CD4-positive, alpha-beta T cell (primary cell): ENCODE measurements at regions not wholly inside any gene's neighbourhood (a gene's known extent, or its start where the extent isn't known, plus 50 kb on each side); places are given as distances from the start of the nearest gene placed in this dataset.
A peak's percentile ranks its signal among the peaks of the same experiment; 100 is the strongest.

Experiments
- ATAC-seq: fragments of 200-7000 bp; cut with Tn5 transposase; one replicate; pipeline ENCODE4 v1.10.0; 2022; ENCODE audit warnings: mild to moderate bottlenecking; ENCODE audit not compliant: poor library complexity
- CTCF ChIA-PET: fragments of 350-600 bp; sonication (Branson Sonifier 250); formaldehyde crosslinking; loops from one replicate; lab custom pipeline; 2021; ENCODE audit warnings: antibody characterized with exemption, inconsistent platforms; lab: Charles Lee
- POLR2A ChIA-PET: fragments of 350-600 bp; sonication (Branson Sonifier 250); formaldehyde crosslinking; loops from one replicate; lab custom pipeline; 2021; ENCODE audit warnings: antibody characterized with exemption, inconsistent platforms; lab: Charles Lee
- DNase-seq, 14 experiments: peaks; one replicate each; pipeline ENCODE4 v3.0.0-alpha.2; 2013 to 2020; ENCODE audit warnings: mixed read lengths in 2 of 14
- H3K27ac ChIP-seq, 2 donors: one replicate each; pipeline versions ENCODE4 v1.5.1 to v1.7.0; 2013; ENCODE audit warnings: low read length in 2 of 2, low read depth in 1 of 2, mild to moderate bottlenecking in 1 of 2
- H3K27me3 ChIP-seq, 2 experiments: 1 replicate in 1 of 2; 2 replicates in 1 of 2; pipeline versions ENCODE4 v1.6.1 to v1.7.0; 2013; ENCODE audit warnings: low read length in 2 of 2, control low read depth in 1 of 2, mild to moderate bottlenecking in 1 of 2, moderate library complexity in 1 of 2; ENCODE audit not compliant: insufficient read depth in 2 of 2, control insufficient read depth in 1 of 2
- H3K36me3 ChIP-seq: one replicate; pipeline ENCODE4 v1.6.1; 2013; ENCODE audit warnings: low read length, control low read depth; ENCODE audit not compliant: insufficient read depth
- H3K4me1 ChIP-seq: one replicate; pipeline ENCODE4 v1.6.1; 2013; ENCODE audit warnings: low read length, control low read depth; ENCODE audit not compliant: insufficient read depth
- H3K4me3 ChIP-seq: one replicate; pipeline ENCODE4 v1.5.1; 2013; ENCODE audit warnings: mild to moderate bottlenecking, low read length, moderate library complexity
- H3K9me3 ChIP-seq, 2 experiments: 1 replicate in 1 of 2; 2 replicates in 1 of 2; pipeline versions ENCODE4 v1.6.1 to v1.7.0; 2013; ENCODE audit warnings: low read length in 2 of 2, mild to moderate bottlenecking in 2 of 2, control low read depth in 1 of 2, moderate library complexity in 1 of 2; ENCODE audit not compliant: control insufficient read depth in 1 of 2, insufficient read depth in 1 of 2
- H3K27ac Mint-ChIP-seq: one replicate; pipeline ENCODE4 v1.8.0; 2020; ENCODE audit warnings: mixed read lengths
- H3K27me3 Mint-ChIP-seq: one replicate; pipeline ENCODE4 v1.8.0; 2021; ENCODE audit warnings: mixed read lengths
- H3K36me3 Mint-ChIP-seq: one replicate; pipeline ENCODE4 v1.8.0; 2021; ENCODE audit warnings: low read depth, mixed read lengths
- H3K4me1 Mint-ChIP-seq: one replicate; pipeline ENCODE4 v1.8.0; 2021; ENCODE audit warnings: low read depth, mixed read lengths
- H3K4me3 Mint-ChIP-seq: one replicate; pipeline ENCODE4 v1.8.0; 2020; ENCODE audit warnings: mild to moderate bottlenecking, mixed read lengths
- H3K9me3 Mint-ChIP-seq: one replicate; pipeline ENCODE4 v1.8.0; 2020; ENCODE audit warnings: mixed read lengths
- intact Hi-C, 2 experiments: fragments of 100-400 bp; cut with DNase I in 1 of 2; cut with micrococcal nuclease in 1 of 2; formaldehyde crosslinking; loops; one replicate each; pipeline versions ENCODE4 v1.15.1 to v1.9.0; 2023 to 2025; cut with DNase I, micrococcal nuclease
- TF ChIP-seq, protein P1 (sequence below): fragments of 200-600 bp; IDR thresholded peaks from one replicate; pipeline ENCODE4 v1.8.0; 2022; ENCODE audit warnings: antibody characterized with exemption, mild to moderate bottlenecking

DNA sequence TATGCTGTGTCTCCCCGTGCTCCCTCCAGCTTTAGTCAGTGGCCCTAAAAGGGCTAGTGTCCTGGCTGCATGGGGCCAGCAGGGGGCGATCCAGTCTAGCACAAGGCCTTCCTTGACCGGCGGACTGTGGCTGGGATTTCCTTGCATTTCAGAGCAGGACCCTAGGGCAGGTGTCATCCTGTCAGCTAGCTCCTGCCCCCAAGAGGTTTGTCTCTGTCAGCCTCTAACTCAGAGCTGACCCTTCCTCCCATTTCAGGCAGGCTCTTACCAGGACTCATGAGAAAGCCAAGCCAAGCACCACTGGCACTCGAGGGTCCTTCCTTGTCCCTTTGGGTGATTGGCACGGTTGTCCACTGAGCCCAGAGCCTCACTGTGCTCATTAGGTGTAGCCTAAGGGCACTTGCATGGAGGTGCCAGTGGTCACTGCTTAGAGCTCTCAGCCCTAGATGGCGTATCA is 140.3 kb downstream of the RPIA start:
- intact Hi-C loops: no loop called here
- Mint-ChIP-seq H3K4me3 (no peak overlapping the region), H3K9me3 (no peaks in the 10 kb centered on the region), H3K4me1 (no peaks in the 10 kb centered on the region), H3K36me3 (no peaks in the 10 kb centered on the region), H3K27me3 (peaks cover 9% of the 10 kb centered on the region), H3K27ac (no peak overlapping the region)
- ChIA-PET POLR2A (no interaction called here), CTCF (no interaction called here)
- Histone ChIP-seq H3K4me1 (no peaks in the 10 kb centered on the region), H3K9me3 (no peaks in the 10 kb centered on the region), H3K4me3 (no peak overlapping the region), H3K27ac (no peak overlapping the region), H3K36me3 (no peaks in the 10 kb centered on the region), H3K27me3 (peaks cover 0 to 3% of the 10 kb centered on the region in 2 experiments)
- ATAC-seq: no peak
- DNase-seq: peak in 8 of 14 experiments; percentile 5 to 44 (median 16)
- TF ChIP-seq, protein P1, sequence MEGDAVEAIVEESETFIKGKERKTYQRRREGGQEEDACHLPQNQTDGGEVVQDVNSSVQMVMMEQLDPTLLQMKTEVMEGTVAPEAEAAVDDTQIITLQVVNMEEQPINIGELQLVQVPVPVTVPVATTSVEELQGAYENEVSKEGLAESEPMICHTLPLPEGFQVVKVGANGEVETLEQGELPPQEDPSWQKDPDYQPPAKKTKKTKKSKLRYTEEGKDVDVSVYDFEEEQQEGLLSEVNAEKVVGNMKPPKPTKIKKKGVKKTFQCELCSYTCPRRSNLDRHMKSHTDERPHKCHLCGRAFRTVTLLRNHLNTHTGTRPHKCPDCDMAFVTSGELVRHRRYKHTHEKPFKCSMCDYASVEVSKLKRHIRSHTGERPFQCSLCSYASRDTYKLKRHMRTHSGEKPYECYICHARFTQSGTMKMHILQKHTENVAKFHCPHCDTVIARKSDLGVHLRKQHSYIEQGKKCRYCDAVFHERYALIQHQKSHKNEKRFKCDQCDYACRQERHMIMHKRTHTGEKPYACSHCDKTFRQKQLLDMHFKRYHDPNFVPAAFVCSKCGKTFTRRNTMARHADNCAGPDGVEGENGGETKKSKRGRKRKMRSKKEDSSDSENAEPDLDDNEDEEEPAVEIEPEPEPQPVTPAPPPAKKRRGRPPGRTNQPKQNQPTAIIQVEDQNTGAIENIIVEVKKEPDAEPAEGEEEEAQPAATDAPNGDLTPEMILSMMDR: no peak

DNA sequence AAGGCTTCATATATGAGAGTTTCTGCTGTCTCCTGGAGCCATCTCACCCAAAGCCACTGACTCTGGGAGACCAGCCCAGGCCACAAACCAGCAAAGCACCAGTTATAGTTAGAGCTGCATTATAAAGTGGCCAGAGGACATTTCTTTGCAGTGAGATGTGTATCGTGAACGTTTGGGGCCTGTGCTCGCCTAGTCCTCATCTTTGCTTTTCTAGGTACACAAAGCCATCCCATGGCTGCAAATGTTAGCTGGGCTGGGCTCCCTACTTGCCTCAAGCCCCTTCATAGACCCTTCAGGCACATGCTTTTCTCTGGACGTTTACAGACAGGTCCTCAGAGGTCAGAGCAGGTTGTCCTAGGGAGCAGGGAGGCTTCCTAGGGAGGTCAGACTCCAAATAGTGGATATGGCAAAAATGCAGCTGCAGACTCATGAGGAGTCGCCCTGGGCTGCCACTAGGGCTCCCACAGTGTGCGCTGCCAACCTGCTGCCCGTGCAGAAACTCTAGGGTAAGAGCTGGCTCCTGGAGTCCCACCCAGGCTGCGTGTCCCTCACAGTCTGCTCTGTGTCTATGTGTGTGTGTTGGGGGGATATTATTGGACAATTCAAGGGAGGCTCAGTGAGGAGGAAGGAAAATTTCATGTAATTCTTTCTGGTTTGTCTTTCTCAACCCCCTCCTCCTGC is 141.0 kb downstream of the RPIA start:
- H3K27ac Mint-ChIP-seq: no peak overlapping the region
- H3K4me3 Mint-ChIP-seq: no peak overlapping the region
- H3K9me3 Mint-ChIP-seq: no peaks in the 10 kb centered on the region
- no peaks in the 10 kb centered on the region for H3K36me3 Mint-ChIP-seq
- Histone ChIP-seq H3K27ac (no peak overlapping the region), H3K4me3 (no peak overlapping the region), H3K36me3 (no peaks in the 10 kb centered on the region), H3K9me3 (no peaks in the 10 kb centered on the region), H3K27me3 (peaks cover 0 to 3% of the 10 kb centered on the region in 2 experiments), H3K4me1 (no peaks in the 10 kb centered on the region)
- intact Hi-C loops: no loop called here
- no peak for ATAC-seq
- DNase-seq: no peak
- TF ChIP-seq, protein P1: no peak
- ChIA-PET POLR2A (no interaction called here), CTCF (no interaction called here)
- no peaks in the 10 kb centered on the region for H3K4me1 Mint-ChIP-seq
- peaks cover 9% of the 10 kb centered on the region for H3K27me3 Mint-ChIP-seq

DNA sequence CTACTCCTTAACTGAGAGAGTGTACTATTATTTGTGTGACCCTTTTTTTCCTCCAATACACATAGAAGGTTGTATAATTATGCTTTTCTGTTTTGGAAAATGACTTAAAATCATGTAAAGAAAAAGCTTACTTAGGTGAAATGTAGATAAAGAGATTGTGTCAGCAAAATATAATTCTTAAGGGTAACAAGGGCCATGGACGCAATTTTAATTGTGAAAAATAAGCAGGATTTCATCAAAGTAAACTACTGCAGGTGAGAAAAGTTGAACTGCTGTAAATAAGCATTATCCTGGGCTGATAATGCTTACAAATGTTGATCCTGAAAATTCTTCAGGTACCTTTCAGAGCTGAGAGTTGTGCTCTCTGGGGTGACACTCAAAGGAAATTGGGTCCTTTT is 141.5 kb downstream of the RPIA start:
- no peaks in the 10 kb centered on the region for H3K4me1 ChIP-seq
- TF ChIP-seq, protein P1: no peak
- Mint-ChIP-seq H3K36me3 (no peaks in the 10 kb centered on the region), H3K27me3 (peaks cover 9% of the 10 kb centered on the region), H3K27ac (no peak overlapping the region), H3K4me3 (no peak overlapping the region), H3K4me1 (no peaks in the 10 kb centered on the region), H3K9me3 (no peaks in the 10 kb centered on the region)
- no peak overlapping the region for H3K4me3 ChIP-seq
- H3K27me3 ChIP-seq: peaks cover 0 to 3% of the 10 kb centered on the region in 2 experiments
- CTCF ChIA-PET: no interaction called here
- no peaks in the 10 kb centered on the region for H3K36me3 ChIP-seq
- no peak for DNase-seq
- H3K9me3 ChIP-seq: no peaks in the 10 kb centered on the region
- POLR2A ChIA-PET: no interaction called here
- no peak for ATAC-seq
- intact Hi-C loops: no loop called here
- no peak overlapping the region for H3K27ac ChIP-seq
